ENCODE measurements at regions not wholly inside any gene's neighbourhood (a gene's known extent, or its start where the extent isn't known, plus 50 kb on each side); places are given as distances from the start of the nearest gene placed in this dataset.

DNA sequence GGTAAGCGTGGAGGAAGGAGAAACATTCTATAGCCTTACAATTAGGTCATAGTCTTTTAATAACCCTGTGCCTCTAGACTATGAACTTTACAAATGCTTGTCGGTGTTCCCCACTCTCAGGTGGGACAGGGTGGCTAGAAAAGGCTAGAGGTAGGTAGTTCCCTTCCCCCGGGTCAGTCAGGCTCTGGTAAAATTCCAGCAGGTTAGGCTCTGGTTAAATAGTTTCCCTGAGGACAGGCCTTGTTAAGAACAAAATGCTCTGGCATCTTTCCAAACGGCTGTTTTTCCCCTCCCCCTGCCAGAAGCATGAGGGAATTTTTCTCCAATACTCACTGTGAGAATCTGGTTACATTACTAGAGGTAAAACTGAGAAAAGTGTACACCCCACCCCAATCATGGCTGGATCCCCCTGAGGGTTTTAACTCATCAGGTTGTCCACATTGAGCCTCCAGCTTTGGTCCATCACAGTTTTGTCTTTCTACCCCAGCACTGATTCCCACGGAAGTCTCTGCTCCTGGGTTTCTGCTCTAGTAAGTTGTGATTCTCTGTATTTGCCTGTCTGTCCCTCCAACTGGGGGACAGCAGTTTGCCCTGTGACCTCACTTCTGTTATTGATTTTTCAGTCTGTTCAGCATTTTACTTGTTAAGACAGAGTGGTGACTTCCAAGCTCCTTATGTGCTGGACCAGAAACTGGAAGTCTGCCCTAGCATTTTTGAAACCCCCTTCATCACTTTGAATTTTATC is 84.7 kb upstream of the ADGRF1 start:
- CTCF ChIA-PET: no interaction called here

DNA sequence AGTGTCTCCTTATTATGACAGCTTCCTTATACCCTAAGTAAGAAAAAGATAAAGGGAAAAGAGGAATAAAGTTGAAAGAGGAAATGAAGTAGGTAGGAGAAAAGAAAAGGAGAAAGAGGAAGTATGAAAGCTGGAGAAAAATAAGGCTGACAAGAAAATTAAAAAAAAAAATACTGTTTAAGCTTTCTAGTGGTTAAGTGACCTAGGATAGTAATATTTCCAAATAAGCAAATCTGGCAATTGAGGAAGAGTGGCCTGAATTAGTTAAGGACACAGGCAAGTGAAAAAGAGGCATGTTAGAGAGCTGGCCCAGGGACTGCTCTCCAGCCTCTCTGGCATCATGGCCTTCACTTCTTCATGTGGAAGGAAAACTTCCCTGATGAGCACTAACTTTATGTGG is 76.5 kb upstream of the ADGRF1 start:
- ChIA-PET CTCF (no interaction called here), POLR2A (no interaction called here)

More for the DNA sequence above, 84.7 kb upstream of the ADGRF1 start:
- POLR2A ChIA-PET: no interaction called here

DNA sequence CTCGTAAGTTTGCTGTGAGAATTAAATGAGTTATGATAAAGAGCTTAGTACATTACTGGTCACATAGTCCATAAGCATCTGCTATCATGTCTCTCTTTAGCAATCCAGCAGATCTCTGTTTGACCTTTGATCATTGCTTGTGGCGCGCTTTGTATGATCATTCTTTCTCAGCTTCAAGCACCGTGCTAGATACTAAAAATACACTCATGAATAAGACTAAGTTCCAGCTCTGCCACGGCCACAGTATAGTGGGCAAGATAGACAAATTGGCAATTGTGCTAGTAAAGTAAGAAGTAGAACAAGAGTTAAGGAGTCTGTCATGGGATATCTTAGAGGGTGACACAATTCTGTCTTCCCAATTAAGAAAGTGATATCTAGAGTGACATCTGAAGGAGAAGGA is 75.2 kb upstream of the ADGRF1 start:
- ChIA-PET CTCF (no interaction called here), POLR2A (no interaction called here)

DNA sequence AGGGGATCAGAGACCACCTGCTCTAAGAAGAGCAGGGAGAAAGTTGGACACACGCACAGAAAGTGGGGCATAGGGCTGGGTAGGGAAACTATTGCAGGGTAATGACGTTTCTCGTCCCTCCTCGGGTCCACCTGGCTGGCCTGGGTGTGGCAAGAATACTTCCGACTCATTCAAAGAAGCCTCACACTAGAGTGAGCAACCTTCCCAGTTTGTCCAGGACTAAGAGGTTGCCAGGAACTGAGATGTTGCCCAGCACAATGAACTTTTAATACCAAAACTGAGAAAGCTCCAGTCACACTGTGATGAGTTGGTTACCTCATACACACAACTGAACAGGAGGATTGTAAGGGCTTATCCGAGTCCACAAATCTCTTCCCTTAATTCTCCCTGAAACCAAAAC is 74.5 kb upstream of the ADGRF1 start:
- POLR2A ChIA-PET: no interaction called here
- CTCF ChIA-PET: no interaction called here

DNA sequence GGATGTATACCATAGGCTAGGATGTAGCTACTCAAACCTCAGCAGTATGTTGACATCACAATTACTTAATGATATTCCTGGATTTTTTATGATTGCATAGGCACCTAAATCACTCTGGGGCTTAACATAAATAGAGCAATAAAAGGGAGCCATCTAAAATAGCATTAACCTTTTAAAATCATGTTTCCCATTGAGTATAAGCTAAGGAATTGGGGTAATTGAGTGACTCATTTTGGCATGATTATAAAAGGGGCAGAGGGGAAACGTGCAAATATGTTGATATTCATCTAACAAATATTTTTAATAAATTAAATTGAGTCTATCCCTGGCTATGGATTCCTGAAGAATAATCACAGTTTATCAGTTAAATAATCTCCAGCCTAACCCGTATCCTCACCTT is 74.0 kb upstream of the ADGRF1 start:
- ChIA-PET CTCF (no interaction called here), POLR2A (no interaction called here)

DNA sequence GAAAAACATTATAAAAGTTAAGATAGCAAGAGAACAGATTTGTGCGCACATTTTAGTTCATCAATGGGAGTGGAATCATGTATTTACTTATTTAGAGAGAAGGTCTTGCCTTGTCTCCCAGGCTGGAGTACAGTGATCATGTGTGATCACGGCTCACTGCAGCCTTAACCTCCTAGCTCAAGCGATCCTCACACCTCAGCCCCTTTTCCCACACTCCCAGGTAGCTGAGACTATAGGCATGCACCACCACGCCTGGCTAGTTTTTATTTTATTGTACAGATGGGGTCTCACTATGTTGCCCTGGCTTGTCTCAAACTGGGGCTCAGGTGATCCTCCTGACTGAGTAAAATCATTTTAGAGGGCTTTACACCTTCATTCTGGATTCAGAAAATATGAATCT is 72.3 kb upstream of the ADGRF1 start:
- CTCF ChIA-PET: no interaction called here
- POLR2A ChIA-PET: no interaction called here

DNA sequence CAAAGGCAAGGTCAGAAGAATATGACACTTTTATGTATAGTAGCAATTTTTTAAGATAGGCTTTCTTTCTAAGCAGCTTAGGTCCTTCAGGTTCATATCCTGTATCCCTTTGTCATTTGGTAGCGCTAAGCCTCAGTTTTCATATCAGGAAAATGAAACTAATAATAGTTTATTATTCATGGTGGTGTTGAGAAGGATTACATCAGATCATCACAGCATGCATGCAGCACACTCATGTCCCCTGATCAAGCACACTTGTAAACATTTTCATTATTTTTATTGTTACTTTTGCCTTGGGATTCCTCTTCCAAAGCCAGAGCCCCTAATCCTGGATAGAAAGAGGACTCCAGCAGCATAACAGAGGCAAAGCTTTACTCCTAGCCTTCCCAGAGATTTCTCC is 70.2 kb upstream of the ADGRF1 start:
- CTCF ChIA-PET: no interaction called here
- POLR2A ChIA-PET: no interaction called here

DNA sequence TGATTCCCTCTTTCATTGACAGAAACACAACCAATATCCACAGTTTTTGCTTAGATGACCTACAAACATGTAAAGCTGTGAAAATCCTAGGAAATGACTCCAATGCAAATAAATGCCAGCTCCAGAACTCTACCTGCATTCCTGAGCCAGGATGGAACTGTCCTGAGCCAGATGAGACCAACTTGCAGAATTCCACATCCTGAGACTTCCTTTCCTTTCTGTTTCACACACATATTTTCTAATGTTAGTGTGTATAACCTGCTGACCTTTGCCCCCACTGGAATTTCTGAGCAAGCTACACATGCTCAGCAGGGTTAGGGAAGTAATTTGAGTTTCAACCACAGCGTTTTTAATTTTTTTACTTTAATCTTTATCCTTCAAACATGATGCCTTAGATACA is 69.6 kb upstream of the ADGRF1 start:
- ChIA-PET POLR2A (no interaction called here), CTCF (no interaction called here)

DNA sequence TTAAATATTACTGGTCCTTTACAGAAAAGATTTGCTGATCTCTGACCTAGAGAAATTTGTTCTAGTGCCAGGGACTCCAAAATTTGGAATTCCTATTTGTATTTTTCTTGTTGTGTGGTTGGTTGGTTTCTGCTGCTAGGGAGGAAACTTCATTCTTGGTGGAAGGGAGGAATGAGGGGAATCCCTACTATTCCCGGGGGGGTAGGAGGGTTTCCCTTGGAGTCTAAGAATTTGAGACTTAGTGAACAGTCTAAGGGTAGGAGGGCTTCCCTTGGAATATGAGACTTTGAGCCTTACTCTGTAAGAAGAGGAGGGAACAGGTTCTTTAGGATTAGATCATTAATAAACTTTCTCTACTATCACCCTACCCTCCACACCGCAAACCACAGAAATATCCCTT is 67.1 kb upstream of the ADGRF1 start:
- POLR2A ChIA-PET: no interaction called here
- CTCF ChIA-PET: no interaction called here

DNA sequence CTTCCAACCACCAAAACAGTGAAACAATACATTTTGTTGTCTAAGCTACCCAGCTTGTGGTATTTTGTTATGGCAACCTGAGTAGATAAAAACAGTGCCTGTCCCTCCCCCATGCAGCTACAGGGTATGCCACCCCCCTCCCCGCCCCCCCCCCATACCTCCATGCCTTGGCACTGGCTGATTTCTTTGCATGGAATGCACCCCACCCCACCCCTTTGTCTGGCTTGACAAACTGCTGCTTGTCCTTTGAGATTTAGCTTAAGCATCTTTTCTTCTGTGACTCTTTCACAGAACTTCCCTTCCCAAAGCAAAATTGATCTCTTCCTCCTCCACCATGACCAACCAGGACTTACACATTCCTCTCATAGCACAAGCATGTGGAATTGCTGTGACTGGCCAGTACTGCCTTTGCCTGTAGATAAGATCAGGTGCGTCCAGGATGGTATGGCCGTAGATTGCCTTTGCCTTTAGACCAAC is 64.6 kb upstream of the ADGRF1 start:
- POLR2A ChIA-PET: no interaction called here
- CTCF ChIA-PET: no interaction called here

DNA sequence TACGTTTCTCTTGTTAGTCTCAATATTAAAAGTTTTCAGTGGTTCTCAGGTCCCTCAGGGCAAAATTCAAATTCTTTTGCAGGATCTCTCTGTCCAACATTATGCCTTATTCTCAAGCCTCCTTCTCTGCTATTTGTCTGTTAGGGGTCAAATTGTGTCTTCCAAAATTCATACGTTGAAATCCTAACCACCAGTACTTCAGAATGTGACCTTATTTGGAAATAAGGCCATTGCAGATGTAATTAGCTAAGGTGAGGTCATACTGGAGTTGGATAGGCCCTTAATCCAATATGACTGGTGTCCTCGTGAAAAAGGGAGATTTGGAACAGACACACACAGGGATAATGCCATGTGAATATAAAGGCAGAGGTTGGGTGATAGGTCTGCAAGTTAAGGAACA is 64.1 kb upstream of the ADGRF1 start:
- CTCF ChIA-PET: no interaction called here
- POLR2A ChIA-PET: no interaction called here

DNA sequence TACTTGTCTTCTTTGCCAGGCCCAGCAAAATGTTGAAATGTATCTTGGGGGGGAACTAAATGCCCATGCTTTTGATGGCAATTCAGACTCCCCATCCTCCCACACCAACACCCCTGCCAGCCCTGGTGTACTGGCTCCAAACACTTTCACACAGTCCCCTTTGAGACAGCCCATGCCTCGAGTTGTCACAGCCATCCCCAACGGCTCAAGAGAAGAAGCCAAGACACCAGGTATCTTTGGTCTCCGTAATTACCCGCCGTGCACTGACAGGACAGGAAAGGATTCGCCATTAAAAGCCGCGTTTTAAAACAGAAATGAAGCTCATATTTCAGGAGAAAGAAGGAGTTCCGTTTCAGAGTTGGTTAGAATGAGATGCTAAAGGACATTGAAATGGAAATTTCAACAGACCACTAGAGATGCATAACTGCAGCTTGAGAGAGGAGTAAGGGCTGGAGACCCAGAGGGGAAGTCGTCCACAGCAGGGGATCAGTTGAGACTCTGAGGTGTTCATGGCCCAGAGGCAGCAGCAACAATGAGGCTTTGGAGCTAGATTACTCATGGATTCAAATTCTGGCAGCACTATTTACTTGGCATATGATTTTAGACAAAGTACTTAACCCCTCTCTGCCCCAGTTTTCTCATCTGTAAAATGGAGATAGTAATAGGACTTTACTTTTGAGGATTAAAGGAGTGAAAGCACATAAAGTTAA is 63.5 kb upstream of the ADGRF1 start:
- CTCF ChIA-PET: no interaction called here
- POLR2A ChIA-PET: no interaction called here

DNA sequence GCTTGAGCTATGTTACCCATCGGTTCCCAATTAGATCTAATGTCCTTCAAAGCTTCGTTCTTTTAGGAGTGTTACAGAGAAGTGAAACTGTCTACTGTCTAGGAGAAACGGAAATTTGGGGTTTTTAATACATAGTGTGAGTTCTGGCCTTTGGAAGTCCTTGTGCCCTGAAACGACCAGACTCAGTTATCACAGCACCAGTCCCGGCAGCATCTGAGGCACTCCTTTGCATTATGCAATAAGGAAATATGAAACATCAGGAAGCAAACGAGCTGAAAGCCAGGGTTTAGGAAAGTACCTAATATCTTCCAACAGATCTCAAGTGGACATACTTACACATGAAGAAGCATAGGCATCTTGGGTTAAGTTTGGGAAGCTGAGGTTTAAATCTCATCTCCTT is 61.8 kb upstream of the ADGRF1 start:
- ChIA-PET POLR2A (no interaction called here), CTCF (no interaction called here)

DNA sequence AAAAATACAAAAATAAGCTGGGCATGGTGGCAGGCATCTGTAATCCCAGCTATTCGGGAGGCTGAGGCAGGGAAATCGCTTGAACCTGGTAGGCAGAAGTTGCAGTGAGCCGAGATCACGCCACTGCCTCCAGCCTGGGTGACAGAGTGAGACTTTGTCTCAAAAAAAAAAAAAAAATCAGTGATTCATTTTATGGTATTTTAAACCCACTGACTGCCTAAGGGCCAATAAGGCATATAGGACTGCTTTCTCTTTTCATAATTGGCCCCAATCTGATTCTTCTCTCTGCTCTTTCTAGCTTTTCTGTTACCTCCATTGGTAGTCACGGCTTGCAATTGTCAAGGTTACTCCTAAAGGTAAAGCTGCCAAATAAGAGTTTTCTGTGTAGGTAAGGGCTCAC is 60.2 kb upstream of the ADGRF1 start:
- POLR2A ChIA-PET: no interaction called here
- CTCF ChIA-PET: interaction anchor here (0.7 kb wide), 1 partner anchor 480 kb away, joined by 3 read pairs; no protein-coding TSS in a partner anchor

DNA sequence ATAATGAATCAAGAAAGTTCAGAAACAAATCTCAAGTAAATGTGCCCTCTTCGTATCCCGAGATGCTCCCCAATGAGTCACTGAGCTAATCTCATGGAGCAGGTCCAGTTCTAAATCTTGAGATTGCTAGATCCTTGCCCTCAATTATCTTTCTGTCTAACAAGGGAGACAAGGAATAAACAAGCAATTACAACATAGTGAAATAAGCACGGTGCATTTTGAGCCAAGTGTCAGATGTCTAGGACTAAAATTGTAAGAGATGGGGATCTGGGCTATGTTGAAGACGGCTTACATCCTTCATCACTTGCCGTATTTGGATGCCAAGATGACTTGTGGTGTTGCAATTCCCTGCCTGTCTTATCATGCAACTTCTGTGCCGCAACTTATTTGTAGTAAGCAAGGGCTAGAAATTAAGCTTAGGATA is 56.5 kb upstream of the ADGRF1 start:
- ChIA-PET CTCF (no interaction called here), POLR2A (no interaction called here)

DNA sequence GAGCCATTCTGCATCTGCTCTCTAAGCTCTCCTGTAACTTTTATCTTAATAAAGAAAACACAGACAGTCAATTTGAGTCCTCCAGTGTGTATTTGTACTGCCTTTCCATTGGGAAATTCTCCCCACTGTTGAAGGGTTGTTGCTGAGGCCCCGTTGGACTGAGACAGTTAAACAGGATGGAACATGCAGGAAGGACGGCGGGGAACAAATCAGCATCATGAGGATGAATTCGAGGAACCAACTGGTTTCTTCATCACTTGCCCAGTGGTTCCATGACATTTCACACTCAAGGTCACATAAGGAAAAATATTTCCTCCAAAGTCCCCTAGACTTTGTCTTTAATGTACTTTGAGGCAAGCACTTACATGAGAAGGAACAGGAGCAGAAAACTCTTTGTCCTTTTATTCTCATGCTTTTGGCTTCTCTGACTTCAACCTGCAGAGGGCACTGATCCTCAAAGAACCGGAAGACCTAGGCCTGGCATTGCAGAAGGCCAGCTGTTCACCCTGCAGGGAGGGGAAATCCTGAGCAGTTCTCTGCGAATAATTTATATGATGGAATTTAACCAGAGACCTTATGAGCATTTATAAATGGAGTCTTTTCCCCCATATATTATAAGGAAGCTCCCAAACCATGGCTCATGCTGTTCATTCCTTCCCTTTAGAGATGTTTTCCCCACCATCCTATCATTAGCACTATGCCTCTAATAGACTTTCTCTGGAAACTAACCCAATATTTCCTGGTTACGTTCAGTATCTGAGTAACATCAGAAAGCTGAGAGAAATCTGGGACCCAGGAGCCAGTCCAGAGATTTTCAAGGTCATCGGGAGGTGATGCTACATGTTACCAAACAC is 55.2 kb upstream of the ADGRF1 start:
- ChIA-PET CTCF (no interaction called here), POLR2A (no interaction called here)

DNA sequence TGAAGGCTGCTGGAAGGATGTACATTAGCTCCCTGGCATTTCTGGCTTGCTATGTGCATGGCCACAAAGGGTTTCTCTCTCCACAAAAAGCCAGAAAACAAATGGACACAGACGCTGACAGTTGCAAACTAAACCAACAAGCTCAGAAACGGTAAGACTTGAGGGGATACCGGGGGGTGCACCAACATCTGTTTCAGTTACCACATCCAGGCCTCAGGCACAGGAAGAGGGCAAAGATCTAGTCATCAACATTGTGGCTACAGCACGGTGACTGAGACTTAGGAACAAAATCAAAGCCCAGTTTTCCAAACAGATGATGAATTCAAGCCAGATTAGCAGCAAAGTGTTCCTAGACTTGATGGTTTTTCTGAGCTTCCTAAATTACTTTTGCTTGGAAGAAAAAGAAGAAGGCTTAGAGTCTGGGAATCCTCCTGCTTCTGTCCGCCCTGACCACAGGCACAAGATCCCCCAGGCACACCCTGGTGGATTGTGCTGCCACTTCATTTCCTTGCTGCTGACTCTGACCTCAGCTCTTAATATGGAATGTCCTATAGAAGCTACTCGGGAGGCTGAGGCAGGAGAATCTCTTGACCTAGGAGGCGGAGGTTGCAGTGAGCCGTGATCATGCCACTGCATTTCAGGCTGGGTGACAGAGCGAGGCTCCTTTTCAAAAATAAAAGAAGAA is 54.2 kb upstream of the ADGRF1 start:
- ChIA-PET POLR2A (no interaction called here), CTCF (no interaction called here)

DNA sequence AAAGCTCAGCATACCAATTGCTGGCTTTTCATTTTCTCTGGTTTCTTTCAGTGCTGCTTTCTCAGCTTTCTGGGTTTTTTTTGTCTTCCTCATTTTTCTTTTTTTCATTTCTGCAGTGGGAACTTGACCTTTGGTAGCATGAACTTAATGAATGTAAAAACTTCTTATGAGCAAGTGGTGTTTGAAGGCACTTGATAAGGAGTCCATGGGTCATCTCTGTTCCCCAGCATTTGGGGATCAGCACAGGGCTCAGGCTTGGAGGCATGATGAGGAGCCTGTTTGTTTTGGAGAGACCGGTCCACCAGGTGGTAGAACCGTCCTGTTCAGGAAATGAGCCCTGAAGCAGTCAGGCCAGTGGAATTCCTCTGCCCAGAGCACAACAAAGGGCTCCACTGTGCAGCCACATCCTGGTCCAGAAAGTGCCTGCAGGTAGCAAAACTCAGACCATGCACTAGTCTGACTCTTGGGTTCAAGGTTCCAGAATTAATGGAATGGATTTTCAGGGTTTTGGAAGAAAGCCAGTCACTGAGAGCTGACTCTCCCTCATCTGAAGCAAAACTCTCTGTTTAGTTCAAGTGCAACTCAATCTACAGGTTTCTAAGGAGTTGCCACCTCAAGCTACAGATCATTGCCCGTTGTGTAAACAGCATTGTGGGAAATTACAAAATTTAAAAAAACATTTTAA is 52.3 kb upstream of the ADGRF1 start:
- ChIA-PET CTCF (no interaction called here), POLR2A (no interaction called here)

DNA sequence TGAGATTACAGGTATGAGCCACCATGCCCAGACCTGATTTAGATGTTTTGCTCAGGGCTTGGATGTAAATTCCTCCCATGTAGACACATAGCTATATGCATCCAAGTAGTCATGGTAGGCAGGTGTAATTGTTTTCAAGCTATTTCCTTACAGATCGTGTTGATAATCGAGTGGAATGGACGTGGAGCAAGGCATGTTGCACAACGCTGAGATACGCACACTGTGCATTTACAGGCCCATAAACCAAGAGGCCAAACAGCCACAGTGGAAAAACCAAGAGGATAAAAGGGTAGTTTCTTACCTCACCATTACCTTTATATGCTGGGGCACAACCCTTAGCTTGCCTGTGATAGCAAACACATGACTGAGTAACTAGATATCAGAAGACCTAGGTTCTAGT is 51.0 kb upstream of the ADGRF1 start:
- CTCF ChIA-PET: no interaction called here
- POLR2A ChIA-PET: no interaction called here
